ENCODE measurements at regions not wholly inside any gene's neighbourhood (a gene's known extent, or its start where the extent isn't known, plus 50 kb on each side); places are given as distances from the start of the nearest gene placed in this dataset.

- Histone ChIP-seq H3K27me3 (ENCODE audit: low read length) (peaks cover 46% of the 10 kb centered on the region), H4K20me1 (ENCODE audit: low read length) (no peaks in the 10 kb centered on the region), H3F3A (ENCODE audit: low read length, unreplicated experiment) (no peaks in the 10 kb centered on the region), H3K4me3 (ENCODE audit: low read length) (no peak overlapping the region), H3K9me3 (ENCODE audit: low read length) (no peaks in the 10 kb centered on the region), H3K9me2 (replicated peaks; ENCODE audit: low read length) (no peaks in the 10 kb centered on the region), H3K79me2 (ENCODE audit: low read length) (no peaks in the 10 kb centered on the region), H2AFZ (ENCODE audit: low read length) (no peak overlapping the region), H3K36me3 (ENCODE audit: low read depth, low read length) (no peaks in the 10 kb centered on the region), H3K27ac (ENCODE audit: low read length) (no peak overlapping the region), H3K4me1 (ENCODE audit: insufficient read depth, low read length) (no peaks in the 10 kb centered on the region), H3K9ac (ENCODE audit: low read length) (no peak overlapping the region), H3K4me2 (ENCODE audit: low read length) (no peak overlapping the region)
- no peak for TF ChIP-seq EZH2 (IDR thresholded peaks at IDR 0.05; ENCODE audit: low read length, unreplicated experiment)
- TF ChIP-seq EZH2phosphoT487 (IDR thresholded peaks at IDR 0.05; ENCODE audit: borderline replicate concordance, low read length) = no peak
- TF ChIP-seq, protein P1, sequence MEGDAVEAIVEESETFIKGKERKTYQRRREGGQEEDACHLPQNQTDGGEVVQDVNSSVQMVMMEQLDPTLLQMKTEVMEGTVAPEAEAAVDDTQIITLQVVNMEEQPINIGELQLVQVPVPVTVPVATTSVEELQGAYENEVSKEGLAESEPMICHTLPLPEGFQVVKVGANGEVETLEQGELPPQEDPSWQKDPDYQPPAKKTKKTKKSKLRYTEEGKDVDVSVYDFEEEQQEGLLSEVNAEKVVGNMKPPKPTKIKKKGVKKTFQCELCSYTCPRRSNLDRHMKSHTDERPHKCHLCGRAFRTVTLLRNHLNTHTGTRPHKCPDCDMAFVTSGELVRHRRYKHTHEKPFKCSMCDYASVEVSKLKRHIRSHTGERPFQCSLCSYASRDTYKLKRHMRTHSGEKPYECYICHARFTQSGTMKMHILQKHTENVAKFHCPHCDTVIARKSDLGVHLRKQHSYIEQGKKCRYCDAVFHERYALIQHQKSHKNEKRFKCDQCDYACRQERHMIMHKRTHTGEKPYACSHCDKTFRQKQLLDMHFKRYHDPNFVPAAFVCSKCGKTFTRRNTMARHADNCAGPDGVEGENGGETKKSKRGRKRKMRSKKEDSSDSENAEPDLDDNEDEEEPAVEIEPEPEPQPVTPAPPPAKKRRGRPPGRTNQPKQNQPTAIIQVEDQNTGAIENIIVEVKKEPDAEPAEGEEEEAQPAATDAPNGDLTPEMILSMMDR (conservative IDR thresholded peaks at IDR 0.05; ENCODE audit: low read depth, low read length) = no peak
- ATAC-seq (no peak), DNase-seq (no peak)
- POLR2A ChIA-PET (ENCODE audit: unreplicated experiment) = no interaction called here
- CTCF ChIA-PET = no interaction called here
- BruUV-seq (replicated peaks) = no TSS peak
- intact Hi-C loops (cut with micrococcal nuclease) = no loop called here
Measured at GRCh38 chr17:73984941-73985340, 218.5 kb upstream of the RPL38 start.

GRCh38 chr17:73985466-73986015, 217.9 kb upstream of the RPL38 start:
- Histone ChIP-seq H3K27me3 (ENCODE audit: low read length) (peaks cover 42% of the 10 kb centered on the region), H3K9me2 (replicated peaks; ENCODE audit: low read length) (no peaks in the 10 kb centered on the region), H3F3A (ENCODE audit: low read length, unreplicated experiment) (no peaks in the 10 kb centered on the region), H3K36me3 (ENCODE audit: low read depth, low read length) (no peaks in the 10 kb centered on the region), H3K4me1 (ENCODE audit: insufficient read depth, low read length) (no peaks in the 10 kb centered on the region), H3K4me3 (ENCODE audit: low read length) (no peak overlapping the region), H3K27ac (ENCODE audit: low read length) (no peak overlapping the region), H3K4me2 (ENCODE audit: low read length) (no peak overlapping the region), H3K9ac (ENCODE audit: low read length) (no peak overlapping the region), H3K79me2 (ENCODE audit: low read length) (no peaks in the 10 kb centered on the region), H3K9me3 (ENCODE audit: low read length) (no peaks in the 10 kb centered on the region), H4K20me1 (ENCODE audit: low read length) (no peaks in the 10 kb centered on the region), H2AFZ (ENCODE audit: low read length) (no peak overlapping the region)
- ChIA-PET CTCF (no interaction called here), POLR2A (ENCODE audit: unreplicated experiment) (no interaction called here)
- no peak for DNase-seq
- no peak for TF ChIP-seq EZH2phosphoT487 (IDR thresholded peaks at IDR 0.05; ENCODE audit: borderline replicate concordance, low read length)
- intact Hi-C loops (cut with micrococcal nuclease) = no loop called here
- BruUV-seq (replicated peaks) = no TSS peak
- no peak for ATAC-seq

DNA sequence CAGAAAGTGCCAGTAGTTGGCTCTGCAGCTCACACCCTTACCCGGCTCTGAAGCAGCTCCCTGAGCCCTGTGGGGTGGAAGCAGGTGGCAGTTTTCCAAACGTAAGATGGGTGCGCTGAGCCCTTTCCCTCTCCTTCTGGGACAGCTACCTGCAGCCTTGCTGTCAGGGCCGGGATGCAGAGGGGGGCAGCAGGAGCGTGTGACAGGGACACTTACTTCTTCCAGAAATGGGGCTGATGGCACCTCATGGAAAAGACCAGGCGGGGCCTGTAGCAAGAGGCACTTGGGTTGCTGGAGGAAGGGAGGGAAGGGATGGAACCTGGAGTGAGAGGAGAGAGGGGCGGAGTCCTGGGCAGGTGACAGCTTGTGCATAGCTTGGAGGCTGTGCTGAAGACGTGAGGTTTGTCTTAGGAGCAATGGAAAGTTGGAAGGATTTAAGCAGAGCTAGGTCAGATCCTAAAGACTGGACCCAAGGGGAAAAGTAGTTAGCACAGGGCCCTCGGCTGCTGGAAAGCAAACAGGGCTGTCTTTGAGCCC, 216.8 kb upstream of the RPL38 start:
- H3K27ac ChIP-seq (ENCODE audit: low read length) = no peak overlapping the region
- ChIA-PET POLR2A (ENCODE audit: unreplicated experiment) (no interaction called here), CTCF (no interaction called here)
- no peak overlapping the region for H2AFZ ChIP-seq (ENCODE audit: low read length)
- H3K36me3 ChIP-seq (ENCODE audit: low read depth, low read length) = no peaks in the 10 kb centered on the region
- no peak overlapping the region for H3K4me2 ChIP-seq (ENCODE audit: low read length)
- no peak for TF ChIP-seq EZH2phosphoT487 (IDR thresholded peaks at IDR 0.05; ENCODE audit: borderline replicate concordance, low read length)
- TF ChIP-seq, protein P1 (conservative IDR thresholded peaks at IDR 0.05; ENCODE audit: low read depth, low read length) = no peak
- TF ChIP-seq EZH2 (IDR thresholded peaks at IDR 0.05; ENCODE audit: low read length, unreplicated experiment) = no peak
- peaks cover 37% of the 10 kb centered on the region for H3K27me3 ChIP-seq (ENCODE audit: low read length)
- H3K9me2 ChIP-seq (replicated peaks; ENCODE audit: low read length) = no peaks in the 10 kb centered on the region
- no peak overlapping the region for H3K9ac ChIP-seq (ENCODE audit: low read length)
- H3K79me2 ChIP-seq (ENCODE audit: low read length) = no peaks in the 10 kb centered on the region
- no peak overlapping the region for H3K4me3 ChIP-seq (ENCODE audit: low read length)
- BruUV-seq (replicated peaks) = no TSS peak
- H3F3A ChIP-seq (ENCODE audit: low read length, unreplicated experiment) = no peaks in the 10 kb centered on the region
- H3K4me1 ChIP-seq (ENCODE audit: insufficient read depth, low read length) = no peaks in the 10 kb centered on the region
- no peak for DNase-seq
- no peaks in the 10 kb centered on the region for H3K9me3 ChIP-seq (ENCODE audit: low read length)
- H4K20me1 ChIP-seq (ENCODE audit: low read length) = no peaks in the 10 kb centered on the region
- intact Hi-C loops (cut with micrococcal nuclease) = no loop called here
- ATAC-seq = no peak

All from PC-3 (cell line).